H1 (cell line): ENCODE measurements at regions not wholly inside any gene's neighbourhood (a gene's known extent, or its start where the extent isn't known, plus 50 kb on each side); places are given as distances from the start of the nearest gene placed in this dataset.

Experiments
- CTCF ChIA-PET: fragments of 300-600 bp; sonication (Branson Sonifier 250); formaldehyde crosslinking; loops from one replicate; lab custom pipeline; 2021; ENCODE audit not compliant: partially characterized antibody; lab: Charles Lee
- POLR2A ChIA-PET: fragments of 300-600 bp; sonication (Branson Sonifier 250); formaldehyde crosslinking; loops from one replicate; lab custom pipeline; 2021; ENCODE audit warnings: inconsistent platforms; ENCODE audit not compliant: partially characterized antibody; lab: Charles Lee
- DNase-seq, 2 experiments: peaks; one replicate each; pipeline versions ENCODE4 v3.0.0 to v3.0.0-alpha.2; 2010 to 2022; ENCODE audit warnings: low spot score in 2 of 2, low read depth in 1 of 2, mixed read lengths in 1 of 2
- FAIRE-seq: peaks from 2 replicates; lab custom pipeline; 2011; peaks lifted over from hg19 to GRCh38; lab: Jason Lieb, UNC
- H2AFZ ChIP-seq: 2 replicates; pipeline ENCODE4 v1.8.1; 2012; ENCODE audit warnings: low read length, inconsistent platforms
- H2AK5ac ChIP-seq: 2 replicates; pipeline ENCODE4 v1.6.1; 2013; ENCODE audit warnings: low read depth, low read length
- H2BK120ac ChIP-seq: replicated peaks from 2 replicates; pipeline ENCODE3; 2013; ENCODE audit warnings: low read depth, low read length, inconsistent platforms
- H2BK12ac ChIP-seq: 2 replicates; pipeline ENCODE4 v1.6.1; 2013; ENCODE audit warnings: low read depth, low read length
- H2BK15ac ChIP-seq: 2 replicates; pipeline ENCODE4 v1.6.1; 2013; ENCODE audit warnings: low read length
- H2BK20ac ChIP-seq: 2 replicates; pipeline ENCODE4 v1.6.1; 2013; ENCODE audit warnings: low read length
- H2BK5ac ChIP-seq: 2 replicates; pipeline ENCODE4 v1.6.1; 2013; ENCODE audit warnings: low read depth, low read length
- H3K14ac ChIP-seq: 2 replicates; pipeline ENCODE4 v1.6.1; 2013; ENCODE audit warnings: inconsistent platforms; ENCODE audit not compliant: insufficient read length
- H3K18ac ChIP-seq: 2 replicates; pipeline ENCODE4 v1.6.1; 2013; ENCODE audit warnings: low read length; ENCODE audit errors: extremely low read depth
- H3K23ac ChIP-seq: 2 replicates; pipeline ENCODE4 v1.6.1; 2013; ENCODE audit warnings: inconsistent platforms; ENCODE audit not compliant: insufficient read length
- H3K23me2 ChIP-seq: 2 replicates; pipeline ENCODE4 v1.6.1; 2013; ENCODE audit warnings: low read depth, low read length
- H3K27ac ChIP-seq: 2 replicates; pipeline ENCODE4 v1.6.1; 2011; ENCODE audit warnings: low read depth, low read length, inconsistent platforms
- H3K27me3 ChIP-seq, 4 experiments: replicated peaks in 1 of 4; 1 replicate in 1 of 4; 2 replicates in 3 of 4; pipeline versions ENCODE4 v1.6.1 to v1.8.1; 2011 to 2013; ENCODE audit warnings: low read length in 3 of 4, mild to moderate bottlenecking in 3 of 4, inconsistent platforms in 2 of 4, mixed read lengths in 2 of 4, moderate library complexity in 1 of 4; ENCODE audit not compliant: control insufficient read depth in 3 of 4, insufficient read depth in 3 of 4; ENCODE audit errors: extremely low read depth in 1 of 4
- H3K36me3 ChIP-seq, 4 experiments: 2 replicates each; pipeline versions ENCODE4 v1.6.1 to v1.8.1; 2011 to 2013; ENCODE audit warnings: mild to moderate bottlenecking in 4 of 4, low read length in 3 of 4, moderate library complexity in 2 of 4, control low read depth in 1 of 4, inconsistent platforms in 1 of 4; ENCODE audit not compliant: insufficient read depth in 4 of 4, control insufficient read depth in 2 of 4
- H3K4ac ChIP-seq: replicated peaks from 2 replicates; pipeline ENCODE3; 2013; ENCODE audit warnings: low read length, low read depth, mixed read lengths, inconsistent platforms; ENCODE audit not compliant: insufficient read length
- H3K4me1 ChIP-seq, 4 experiments: replicated peaks in 1 of 4; 1 replicate in 1 of 4; 2 replicates in 3 of 4; pipeline versions ENCODE4 v1.6.1 to v1.8.1; 2011 to 2013; ENCODE audit warnings: low read length in 3 of 4, inconsistent platforms in 2 of 4, mixed read lengths in 1 of 4; ENCODE audit not compliant: insufficient read depth in 4 of 4, control insufficient read depth in 3 of 4
- H3K4me2 ChIP-seq, 2 experiments: 2 replicates each; pipeline versions ENCODE4 v1.6.1 to v1.8.1; 2011 to 2013; ENCODE audit warnings: low read depth in 2 of 2, low read length in 2 of 2, control low read depth in 1 of 2, inconsistent platforms in 1 of 2, mild to moderate bottlenecking in 1 of 2; ENCODE audit not compliant: insufficient read depth in 1 of 2
- H3K4me3 ChIP-seq, 4 experiments: fragments of 200-600, 300-600 bp in 1 of 4; sonication (generic), shearing (Covaris generic), sonication (Bioruptor Twin) in 1 of 4; 2 replicates each; pipeline versions ENCODE4 v1.5.1 to v1.8.1; 2011 to 2016; ENCODE audit warnings: low read length in 4 of 4, low read depth in 3 of 4, control low read depth in 2 of 4, inconsistent platforms in 2 of 4, mild to moderate bottlenecking in 2 of 4, mixed read lengths in 1 of 4, moderate library complexity in 1 of 4; ENCODE audit not compliant: insufficient read depth in 2 of 4; ENCODE audit errors: extremely low read depth in 1 of 4
- H3K56ac ChIP-seq: replicated peaks from 2 replicates; pipeline ENCODE3; 2013; ENCODE audit warnings: low read depth, mild to moderate bottlenecking, mixed read lengths, low read length, inconsistent platforms; ENCODE audit not compliant: insufficient read length
- H3K79me1 ChIP-seq: 2 replicates; pipeline ENCODE4 v1.6.1; 2013; ENCODE audit warnings: low read depth, low read length, control low read depth
- H3K79me2 ChIP-seq, 2 experiments: 2 replicates each; pipeline versions ENCODE4 v1.6.1 to v1.8.1; 2012 to 2013; ENCODE audit warnings: low read length in 2 of 2, mild to moderate bottlenecking in 2 of 2, inconsistent platforms in 1 of 2; ENCODE audit not compliant: insufficient read depth in 2 of 2, control insufficient read depth in 1 of 2
- H3K9ac ChIP-seq, 4 experiments: replicated peaks in 1 of 4; 1 replicate in 1 of 4; 2 replicates in 3 of 4; pipeline versions ENCODE4 v1.6.1 to v1.8.1; 2011 to 2013; ENCODE audit warnings: low read depth in 3 of 4, low read length in 3 of 4, control low read depth in 2 of 4, mild to moderate bottlenecking in 2 of 4, moderate library complexity in 2 of 4, inconsistent platforms in 1 of 4; ENCODE audit errors: extremely low read depth in 1 of 4
- H3K9me3 ChIP-seq, 2 experiments: 2 replicates each; pipeline versions ENCODE4 v1.6.1 to v1.8.1; 2012 to 2013; ENCODE audit warnings: mild to moderate bottlenecking in 2 of 2, moderate library complexity in 2 of 2, control low read depth in 1 of 2, inconsistent platforms in 1 of 2, low read depth in 1 of 2, low read length in 1 of 2, mixed read lengths in 1 of 2; ENCODE audit not compliant: insufficient read depth in 2 of 2
- H4K20me1 ChIP-seq, 2 experiments: replicated peaks in 1 of 2; 2 replicates each; pipeline versions ENCODE3 to v1.8.1; 2011 to 2013; ENCODE audit warnings: inconsistent platforms in 2 of 2, low read length in 2 of 2, mild to moderate bottlenecking in 1 of 2; ENCODE audit not compliant: insufficient read depth in 2 of 2, control insufficient read depth in 1 of 2
- H4K5ac ChIP-seq: 2 replicates; pipeline ENCODE4 v1.6.1; 2013; ENCODE audit warnings: low read length, low read depth, mixed read lengths, inconsistent platforms; ENCODE audit not compliant: insufficient read length
- H4K8ac ChIP-seq: 2 replicates; pipeline ENCODE4 v1.8.0; 2013; ENCODE audit warnings: mild to moderate bottlenecking, moderate library complexity, low read length, inconsistent platforms; ENCODE audit not compliant: insufficient read depth; ENCODE audit errors: extremely low read depth
- H4K91ac ChIP-seq: replicated peaks from 2 replicates; pipeline ENCODE3; 2013; ENCODE audit warnings: low read length, mixed read lengths, inconsistent platforms; ENCODE audit not compliant: insufficient read length
- ASH2L ChIP-seq: fragments of 200-600, 300-600 bp; sonication (generic); IDR thresholded peaks from one replicate; pipeline ENCODE4 v1.7.1; 2017; ENCODE audit warnings: low read length
- CEBPB ChIP-seq: IDR thresholded peaks from 2 replicates; pipeline ENCODE4 v1.6.1; 2012; ENCODE audit warnings: low read depth, low read length
- CHD1 ChIP-seq: IDR thresholded peaks from 2 replicates; pipeline ENCODE4 v1.6.1; 2012; ENCODE audit warnings: low read depth, low read length, improper control_type of control experiment
- GABPA ChIP-seq: IDR thresholded peaks from 2 replicates; pipeline ENCODE4 v1.6.1; 2011; ENCODE audit warnings: mild to moderate bottlenecking, low read length, moderate library complexity, borderline replicate concordance; ENCODE audit not compliant: insufficient read depth
- JUN ChIP-seq: IDR thresholded peaks from 2 replicates; pipeline ENCODE4 v1.6.1; 2011; ENCODE audit warnings: low read depth, mild to moderate bottlenecking, improper control_type of control experiment, low read length
- KDM1A ChIP-seq: fragments of 200-600, 300-600 bp; sonication (generic); IDR thresholded peaks from 2 replicates; pipeline ENCODE4 v1.7.1; 2016; ENCODE audit warnings: mild to moderate bottlenecking, low read length, borderline replicate concordance
- RXRA ChIP-seq: IDR thresholded peaks from 2 replicates; pipeline ENCODE4 v1.6.1; 2011; ENCODE audit warnings: low read depth, mild to moderate bottlenecking, low read length, moderate library complexity; ENCODE audit not compliant: insufficient read depth
- SIRT6 ChIP-seq: IDR thresholded peaks from one replicate; pipeline ENCODE4 v1.7.1; 2012; ENCODE audit warnings: low read length, inconsistent platforms
- SRF ChIP-seq: IDR thresholded peaks from 2 replicates; pipeline ENCODE4 v1.6.1; 2011; ENCODE audit warnings: mild to moderate bottlenecking, low read depth, low read length, moderate library complexity
- SUZ12 ChIP-seq: fragments of 200-600 bp; sonication (generic); IDR thresholded peaks from 2 replicates; pipeline ENCODE4 v1.6.1; 2012; ENCODE audit warnings: mild to moderate bottlenecking, inconsistent platforms, low read length, moderate library complexity, mixed read lengths
- ZNF274 ChIP-seq: IDR thresholded peaks from 2 replicates; pipeline ENCODE4 v1.7.0; 2012; ENCODE audit warnings: low read length, borderline replicate concordance; ENCODE audit errors: extremely low read depth
- WGBS, 2 experiments: shearing (Covaris generic) in 1 of 2; methylation state at CpG; one replicate each; pipeline versions ENCODE4 v1.1.6 to v1.1.7; 2013 to 2015; ENCODE audit warnings: low lambda C conversion rate in 2 of 2, mixed read lengths in 2 of 2, inconsistent platforms in 1 of 2, low coverage in 1 of 2, missing lambda C conversion rate in 1 of 2; ENCODE audit not compliant: insufficient replicate concordance in 2 of 2, insufficient coverage in 1 of 2, insufficient read length in 1 of 2; ENCODE audit errors: extremely low coverage in 1 of 2, missing lambda C conversion rate in 1 of 2; 5-methylcytosine and 5-hydroxymethylcytosine counted together

GRCh38 chr14:83779266-83779665 is 1750.7 kb upstream of the FLRT2 start:
- H2BK20ac ChIP-seq = no peak overlapping the region
- H3K79me2 ChIP-seq = no peaks in the 10 kb centered on the region
- H2AFZ ChIP-seq = no peak overlapping the region
- no peaks in the 10 kb centered on the region for H4K20me1 ChIP-seq
- 88% methylated on average over 2 of the region's 2 CpGs; no CpG with 5 or more reads in 1 of the 2 experiments for WGBS, 2 experiments
- no peak overlapping the region for H2BK5ac ChIP-seq
- CTCF ChIA-PET = no interaction called here
- no peaks in the 10 kb centered on the region for H3K4me1 ChIP-seq
- H4K91ac ChIP-seq = no peak overlapping the region
- no peak overlapping the region for H2BK12ac ChIP-seq
- no peak overlapping the region for H2BK15ac ChIP-seq
- H3K79me1 ChIP-seq = no peaks in the 10 kb centered on the region
- DNase-seq (no peak), FAIRE-seq (no peak)
- H3K27me3 ChIP-seq = peaks cover 0 to 1% (median 0%) of the 10 kb centered on the region in 4 experiments; a peak in 1 of 7 replicates
- H3K23ac ChIP-seq = no peak overlapping the region
- no peaks in the 10 kb centered on the region for H3K9me3 ChIP-seq
- H3K18ac ChIP-seq = no peak overlapping the region
- no peak overlapping the region for H3K14ac ChIP-seq
- H3K4me3 ChIP-seq = no peak overlapping the region
- H4K8ac ChIP-seq = no peak overlapping the region
- H3K4ac ChIP-seq = no peak overlapping the region
- H3K9ac ChIP-seq = no peak overlapping the region
- H2BK120ac ChIP-seq = no peak overlapping the region
- H4K5ac ChIP-seq = no peak overlapping the region
- TF ChIP-seq ZNF274 = no peak
- no peak for TF ChIP-seq GABPA
- TF ChIP-seq RXRA = no peak
- no peak for TF ChIP-seq KDM1A
- no peak for TF ChIP-seq SRF
- no peak for TF ChIP-seq CEBPB
- no peak for TF ChIP-seq SIRT6
- no peak for TF ChIP-seq ASH2L
- no peak for TF ChIP-seq JUN
- no peak for TF ChIP-seq CHD1
- no peak for TF ChIP-seq SUZ12
- no peak overlapping the region for H2AK5ac ChIP-seq
- no peak overlapping the region for H3K27ac ChIP-seq
- H3K56ac ChIP-seq = no peak overlapping the region
- POLR2A ChIA-PET = no interaction called here
- no peaks in the 10 kb centered on the region for H3K23me2 ChIP-seq
- no peaks in the 10 kb centered on the region for H3K36me3 ChIP-seq
- H3K4me2 ChIP-seq = no peak overlapping the region
